LoVo (cell line): ENCODE measurements at regions not wholly inside any gene's neighbourhood (a gene's known extent, or its start where the extent isn't known, plus 50 kb on each side); places are given as distances from the start of the nearest gene placed in this dataset.
"Not testable (repeated sequence)": the region's sequence is repeated elsewhere in the genome, so short reads cannot be mapped to it uniquely, and the experiment has no call there.

Experiments
- DNase-seq: peaks from one replicate; pipeline ENCODE4 v3.0.0-alpha.2; 2016; ENCODE audit warnings: low spot score

GRCh38 chr10:117601716-117602115, 59.2 kb downstream of the EMX2 start:
- DNase-seq, result no peak

- no peak for DNase-seq
Observed at GRCh38 chr10:117603081-117603480, 60.5 kb downstream of the EMX2 start.

GRCh38 chr10:117603726-117604125, 61.2 kb downstream of the EMX2 start:
- DNase-seq, result no peak

- no peak for DNase-seq
Observed at GRCh38 chr10:117609095-117609795, 66.7 kb downstream of the EMX2 start.

GRCh38 chr10:117609796-117610170, 67.2 kb downstream of the EMX2 start:
- DNase-seq, result no peak

- DNase-seq, result no peak
Observed at GRCh38 chr10:117610321-117610720, 67.8 kb downstream of the EMX2 start.

- DNase-seq, result no peak
Observed at GRCh38 chr10:117612113-117612512, 69.6 kb downstream of the EMX2 start.

GRCh38 chr10:117615649-117616048, 73.1 kb downstream of the EMX2 start:
- DNase-seq, result no peak

- DNase-seq, result no peak
Observed at GRCh38 chr10:117616179-117616578, 73.6 kb downstream of the EMX2 start.

- DNase-seq, result no peak
Observed at GRCh38 chr10:117617086-117617485, 74.5 kb downstream of the EMX2 start.

- no peak for DNase-seq
Observed at GRCh38 chr10:117617659-117618058, 75.1 kb downstream of the EMX2 start.

GRCh38 chr10:117619223-117619622, 76.7 kb downstream of the EMX2 start:
- no peak for DNase-seq

- no peak for DNase-seq
Observed at GRCh38 chr10:117619707-117620405, 77.3 kb downstream of the EMX2 start.

GRCh38 chr10:117621196-117621595, 78.7 kb downstream of the EMX2 start:
- no peak for DNase-seq

- no peak for DNase-seq
Observed at GRCh38 chr10:117621795-117622420, 79.4 kb downstream of the EMX2 start.

GRCh38 chr10:117622471-117623184, 80.1 kb downstream of the EMX2 start:
- no peak for DNase-seq

- no peak for DNase-seq
Observed at GRCh38 chr10:117626228-117626627, 83.7 kb downstream of the EMX2 start.

GRCh38 chr10:117627561-117627960, 85.0 kb downstream of the EMX2 start:
- no peak for DNase-seq

GRCh38 chr10:117629717-117630116, 87.2 kb downstream of the EMX2 start:
- DNase-seq, result not testable (repeated sequence)

GRCh38 chr10:117631276-117632145, 89.0 kb downstream of the EMX2 start:
- DNase-seq, result no peak

- DNase-seq, result no peak
Observed at GRCh38 chr10:117632406-117632805, 89.9 kb downstream of the EMX2 start.

- no peak for DNase-seq
Observed at GRCh38 chr10:117635826-117636225, 93.3 kb downstream of the EMX2 start.
